ENCODE measurements at regions not wholly inside any gene's neighbourhood (a gene's known extent, or its start where the extent isn't known, plus 50 kb on each side); places are given as distances from the start of the nearest gene placed in this dataset.
"Not testable (repeated sequence)": the region's sequence is repeated elsewhere in the genome, so short reads cannot be mapped to it uniquely, and the experiment has no call there.

DNA sequence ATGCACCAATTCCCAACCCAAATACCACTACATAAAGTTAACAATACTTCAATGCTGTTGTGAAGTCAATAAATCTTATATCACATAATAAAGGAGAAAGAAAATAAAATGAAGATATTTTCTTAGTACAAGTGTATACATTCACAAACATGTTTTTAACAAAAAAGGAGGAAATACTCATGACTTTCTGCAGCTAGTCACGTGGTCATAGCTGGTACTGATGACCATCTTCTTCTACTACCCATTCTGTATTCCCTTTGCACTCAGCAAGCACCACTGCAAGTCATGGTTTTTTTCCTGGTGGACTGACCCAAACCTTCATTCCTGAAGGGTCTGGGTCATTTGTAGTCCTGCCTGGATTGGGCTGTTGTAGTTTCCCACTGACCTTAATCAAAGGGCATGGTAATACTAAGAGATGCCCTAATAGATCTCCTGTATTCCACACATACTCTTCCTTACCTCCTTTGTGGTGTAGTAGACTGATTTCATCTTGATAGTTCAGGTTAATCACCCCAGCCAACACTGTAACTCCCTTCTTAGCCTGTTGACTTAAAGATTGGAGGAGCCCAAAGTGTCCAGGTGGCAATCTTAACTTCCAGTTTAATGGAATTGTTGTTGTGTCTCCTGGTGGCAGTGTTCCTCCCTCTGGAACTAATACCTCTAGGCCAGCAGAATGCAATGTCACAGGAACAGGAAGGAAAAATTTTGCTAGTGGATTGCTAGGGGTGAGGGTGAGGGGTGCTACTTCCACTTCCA, 83.1 kb upstream of the CYRIA start:
- TF ChIP-seq EZH2phosphoT487 (IDR thresholded peaks at IDR 0.05; ENCODE audit: low read depth): not testable (repeated sequence)
- TF ChIP-seq, protein P1, sequence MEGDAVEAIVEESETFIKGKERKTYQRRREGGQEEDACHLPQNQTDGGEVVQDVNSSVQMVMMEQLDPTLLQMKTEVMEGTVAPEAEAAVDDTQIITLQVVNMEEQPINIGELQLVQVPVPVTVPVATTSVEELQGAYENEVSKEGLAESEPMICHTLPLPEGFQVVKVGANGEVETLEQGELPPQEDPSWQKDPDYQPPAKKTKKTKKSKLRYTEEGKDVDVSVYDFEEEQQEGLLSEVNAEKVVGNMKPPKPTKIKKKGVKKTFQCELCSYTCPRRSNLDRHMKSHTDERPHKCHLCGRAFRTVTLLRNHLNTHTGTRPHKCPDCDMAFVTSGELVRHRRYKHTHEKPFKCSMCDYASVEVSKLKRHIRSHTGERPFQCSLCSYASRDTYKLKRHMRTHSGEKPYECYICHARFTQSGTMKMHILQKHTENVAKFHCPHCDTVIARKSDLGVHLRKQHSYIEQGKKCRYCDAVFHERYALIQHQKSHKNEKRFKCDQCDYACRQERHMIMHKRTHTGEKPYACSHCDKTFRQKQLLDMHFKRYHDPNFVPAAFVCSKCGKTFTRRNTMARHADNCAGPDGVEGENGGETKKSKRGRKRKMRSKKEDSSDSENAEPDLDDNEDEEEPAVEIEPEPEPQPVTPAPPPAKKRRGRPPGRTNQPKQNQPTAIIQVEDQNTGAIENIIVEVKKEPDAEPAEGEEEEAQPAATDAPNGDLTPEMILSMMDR (IDR thresholded peaks at IDR 0.05; ENCODE audit: low read depth, low read length): not testable (repeated sequence)
